AG10803 (cell line): ENCODE measurements at regions not wholly inside any gene's neighbourhood (a gene's known extent, or its start where the extent isn't known, plus 50 kb on each side); places are given as distances from the start of the nearest gene placed in this dataset.

Experiments
- DNase-seq: peaks from one replicate; pipeline ENCODE4 v3.0.0; 2010; ENCODE audit warnings: low read depth
- H3K4me3 ChIP-seq: 2 replicates; pipeline ENCODE4 v1.5.1; 2011; ENCODE audit warnings: mild to moderate bottlenecking, low read length, control low read depth
- CTCF ChIP-seq: conservative IDR thresholded peaks from 2 replicates; pipeline ENCODE4 v1.5.1; 2011; ENCODE audit warnings: mild to moderate bottlenecking, low read length, control low read depth, inconsistent platforms

- TF ChIP-seq CTCF = no peak
- DNase-seq = no peak
- H3K4me3 ChIP-seq = no peak overlapping the region
These were observed 123.7 kb upstream of the GSC start for GRCh38 chr14:94893411-94894160.

GRCh38 chr14:94890785-94891184 is 120.9 kb upstream of the GSC start:
- peak; percentile 38 for DNase-seq
- no peak overlapping the region for H3K4me3 ChIP-seq
- TF ChIP-seq CTCF = no peak

- H3K4me3 ChIP-seq = no peak overlapping the region
- no peak for TF ChIP-seq CTCF
- no peak for DNase-seq
These were observed 119.8 kb upstream of the GSC start for GRCh38 chr14:94889520-94890312.

GRCh38 chr14:94888121-94888520 is 118.2 kb upstream of the GSC start:
- no peak for DNase-seq
- H3K4me3 ChIP-seq = no peak overlapping the region
- no peak for TF ChIP-seq CTCF

- TF ChIP-seq CTCF = no peak
- no peak for DNase-seq
- no peak overlapping the region for H3K4me3 ChIP-seq
These were observed 117.7 kb upstream of the GSC start for GRCh38 chr14:94887591-94887990.

GRCh38 chr14:94886931-94887330 is 117.0 kb upstream of the GSC start:
- TF ChIP-seq CTCF = no peak
- H3K4me3 ChIP-seq = no peak overlapping the region
- DNase-seq = no peak
